H9 (cell line): ENCODE measurements at regions not wholly inside any gene's neighbourhood (a gene's known extent, or its start where the extent isn't known, plus 50 kb on each side); places are given as distances from the start of the nearest gene placed in this dataset.

ENCODE experiments used
- DNase-seq: peaks from one replicate; pipeline ENCODE4 v3.0.0-alpha.2; 2017
- H2AFZ ChIP-seq: one replicate; pipeline ENCODE4 v1.6.1; 2013; ENCODE audit warnings: mild to moderate bottlenecking, low read length, control low read depth, moderate library complexity
- H2AK5ac ChIP-seq: 2 replicates; pipeline ENCODE4 v1.6.1; 2013; ENCODE audit warnings: low read length, control low read depth, mixed read lengths; ENCODE audit not compliant: insufficient read length
- H2BK120ac ChIP-seq: one replicate; pipeline ENCODE4 v1.6.1; 2013; ENCODE audit warnings: low read depth, mild to moderate bottlenecking, low read length, control low read depth, inconsistent platforms; ENCODE audit not compliant: poor library complexity, severe bottlenecking
- H2BK12ac ChIP-seq: 2 replicates; pipeline ENCODE4 v1.6.1; 2013; ENCODE audit warnings: low read length, control low read depth, mixed read lengths, low read depth; ENCODE audit not compliant: insufficient read length
- H2BK15ac ChIP-seq: 2 replicates; pipeline ENCODE4 v1.6.1; 2013; ENCODE audit warnings: low read depth, low read length, control low read depth
- H2BK20ac ChIP-seq: one replicate; pipeline ENCODE4 v1.6.1; 2013; ENCODE audit warnings: low read depth, mild to moderate bottlenecking, low read length, control low read depth, inconsistent platforms; ENCODE audit not compliant: poor library complexity, severe bottlenecking
- H2BK5ac ChIP-seq: 2 replicates; pipeline ENCODE4 v1.6.1; 2013; ENCODE audit warnings: low read length, control low read depth, mixed read lengths; ENCODE audit not compliant: insufficient read length
- H3K14ac ChIP-seq: 2 replicates; pipeline ENCODE4 v1.6.1; 2013; ENCODE audit warnings: low read length, control low read depth; ENCODE audit not compliant: insufficient read depth
- H3K18ac ChIP-seq: 2 replicates; pipeline ENCODE4 v1.6.1; 2013; ENCODE audit warnings: low read depth, mild to moderate bottlenecking, mixed read lengths, low read length, control low read depth; ENCODE audit not compliant: insufficient read length
- H3K23ac ChIP-seq: 2 replicates; pipeline ENCODE4 v1.6.1; 2013; ENCODE audit warnings: low read length, control low read depth, mixed read lengths, low read depth; ENCODE audit not compliant: insufficient read length
- H3K23me2 ChIP-seq: 2 replicates; pipeline ENCODE4 v1.6.1; 2013; ENCODE audit warnings: low read depth, mild to moderate bottlenecking, mixed read lengths, low read length, control low read depth; ENCODE audit not compliant: insufficient read length, poor library complexity, severe bottlenecking
- H3K27ac ChIP-seq: 2 replicates; pipeline ENCODE4 v1.5.1; 2013; ENCODE audit warnings: low read length, control low read depth, mixed read lengths, low read depth; ENCODE audit not compliant: insufficient read length
- H3K27me3 ChIP-seq: 2 replicates; pipeline ENCODE4 v1.6.1; 2013; ENCODE audit warnings: low read length, control low read depth, inconsistent platforms; ENCODE audit not compliant: insufficient read depth
- H3K4ac ChIP-seq: 2 replicates; pipeline ENCODE4 v1.6.1; 2013; ENCODE audit warnings: low read depth, mild to moderate bottlenecking, control low read depth, inconsistent platforms, low read length, moderate library complexity
- H3K4me1 ChIP-seq: 2 replicates; pipeline ENCODE4 v1.6.1; 2013; ENCODE audit warnings: low read length, control low read depth, inconsistent platforms; ENCODE audit not compliant: insufficient read depth
- H3K4me2 ChIP-seq: 2 replicates; pipeline ENCODE4 v1.6.1; 2013; ENCODE audit warnings: low read length, control low read depth, mixed read lengths; ENCODE audit not compliant: insufficient read length, insufficient read depth
- H3K56ac ChIP-seq: 2 replicates; pipeline ENCODE4 v1.6.1; 2013; ENCODE audit warnings: low read depth, mild to moderate bottlenecking, mixed read lengths, low read length, control low read depth; ENCODE audit not compliant: insufficient read length
- H3K79me1 ChIP-seq: 2 replicates; pipeline ENCODE4 v1.6.1; 2013; ENCODE audit warnings: low read depth, mild to moderate bottlenecking, moderate library complexity, low read length, control low read depth, inconsistent platforms; ENCODE audit not compliant: insufficient read depth, poor library complexity, severe bottlenecking
- H3K79me2 ChIP-seq: 2 replicates; pipeline ENCODE4 v1.6.1; 2013; ENCODE audit warnings: low read length, control low read depth, inconsistent platforms; ENCODE audit not compliant: insufficient read depth
- H3K9ac ChIP-seq: 2 replicates; pipeline ENCODE4 v1.6.1; 2013; ENCODE audit warnings: low read length, control low read depth, mixed read lengths; ENCODE audit not compliant: insufficient read length; ENCODE audit errors: extremely low read depth
- H3K9me3 ChIP-seq: one replicate; pipeline ENCODE4 v1.6.1; 2013; ENCODE audit warnings: low read depth, low read length, inconsistent platforms; ENCODE audit not compliant: control insufficient read depth
- H3T11ph ChIP-seq: one replicate; pipeline ENCODE4 v1.6.1; 2013; ENCODE audit warnings: mild to moderate bottlenecking, low read length, control low read depth, inconsistent platforms
- H4K20me1 ChIP-seq: one replicate; pipeline ENCODE4 v1.6.1; 2013; ENCODE audit not compliant: control insufficient read depth, insufficient read length, insufficient read depth
- H4K5ac ChIP-seq: 2 replicates; pipeline ENCODE4 v1.6.1; 2013; ENCODE audit warnings: low read depth, mild to moderate bottlenecking, mixed read lengths, low read length, control low read depth; ENCODE audit not compliant: insufficient read length
- H4K8ac ChIP-seq: replicated peaks from 2 replicates; pipeline ENCODE4 v1.6.1; 2013; ENCODE audit warnings: low read length, control low read depth, mixed read lengths, low read depth; ENCODE audit not compliant: insufficient read length
- H4K91ac ChIP-seq: 2 replicates; pipeline ENCODE4 v1.6.1; 2013; ENCODE audit warnings: low read depth, mild to moderate bottlenecking, moderate library complexity, mixed read lengths, low read length, control low read depth; ENCODE audit not compliant: insufficient read length
- H3K27ac Mint-ChIP-seq, 3 experiments: 2 replicates in 2 of 3; 3 replicates in 1 of 3; pipeline ENCODE4 v1.8.0; 2020 to 2021; ENCODE audit warnings: mixed read lengths in 3 of 3, mild to moderate bottlenecking in 1 of 3, moderate library complexity in 1 of 3
- H3K27me3 Mint-ChIP-seq: 2 replicates; pipeline ENCODE4 v1.8.0; 2021; ENCODE audit warnings: low read depth, mild to moderate bottlenecking, moderate library complexity, mixed read lengths
- H3K36me3 Mint-ChIP-seq, 3 experiments: 2 replicates in 2 of 3; 3 replicates in 1 of 3; pipeline ENCODE4 v1.8.0; 2020 to 2021; ENCODE audit warnings: low read depth in 3 of 3, mixed read lengths in 3 of 3; ENCODE audit not compliant: insufficient read depth in 1 of 3
- H3K4me1 Mint-ChIP-seq, 2 experiments: 2 replicates each; pipeline ENCODE4 v1.8.0; 2020; ENCODE audit warnings: mixed read lengths in 2 of 2
- H3K4me3 Mint-ChIP-seq, 2 experiments: 2 replicates in 1 of 2; 3 replicates in 1 of 2; pipeline ENCODE4 v1.8.0; 2020 to 2021; ENCODE audit warnings: mild to moderate bottlenecking in 2 of 2, mixed read lengths in 2 of 2, moderate library complexity in 1 of 2
- H3K9me3 Mint-ChIP-seq, 2 experiments: 2 replicates in 1 of 2; 3 replicates in 1 of 2; pipeline ENCODE4 v1.8.0; 2020; ENCODE audit warnings: mild to moderate bottlenecking in 2 of 2, mixed read lengths in 2 of 2, moderate library complexity in 1 of 2
- CTCF ChIP-seq: fragments of 200-600 bp; sonication (generic); conservative IDR thresholded peaks from 3 replicates; pipeline ENCODE4 v1.8.0; 2021; ENCODE audit warnings: antibody characterized with exemption, mild to moderate bottlenecking
- WGBS: extraction: QIAGEN DNeasy Blood & Tissue Kit; methylation state at CpG from one replicate; pipeline ENCODE4 v1.1.7; 2013; ENCODE audit warnings: missing lambda C conversion rate, low lambda C conversion rate, mixed read lengths; ENCODE audit not compliant: insufficient read length; ENCODE audit errors: extremely low coverage; 5-methylcytosine and 5-hydroxymethylcytosine counted together

DNA sequence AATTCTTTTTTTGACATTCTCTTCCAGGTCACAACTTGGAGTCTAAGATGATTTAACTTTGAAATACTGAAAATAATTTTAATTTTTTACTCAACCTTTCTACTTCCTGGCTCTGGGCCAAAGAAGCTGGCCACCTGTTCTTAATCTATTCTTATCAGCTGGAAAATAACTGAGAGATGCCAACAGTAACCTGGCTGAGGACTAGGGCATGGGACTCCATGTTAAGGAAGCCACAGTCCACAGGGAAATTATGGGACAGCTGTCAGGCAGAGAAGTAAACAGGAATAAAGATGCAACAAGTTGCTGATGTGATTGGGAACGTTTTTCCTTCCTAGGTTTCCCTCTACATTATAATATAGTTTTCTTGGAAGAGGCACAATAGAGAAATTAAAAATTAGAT, 84.7 kb upstream of the CPNE4 start:
- H3K27me3 ChIP-seq: no peaks in the 10 kb centered on the region
- no peak overlapping the region for H3K23ac ChIP-seq
- H3K9me3 ChIP-seq: no peaks in the 10 kb centered on the region
- no peak overlapping the region for H2BK12ac ChIP-seq
- H3K9ac ChIP-seq: no peak overlapping the region
- H4K91ac ChIP-seq: no peak overlapping the region
- H3K18ac ChIP-seq: no peak overlapping the region
- H3K79me2 ChIP-seq: no peaks in the 10 kb centered on the region
- H2BK120ac ChIP-seq: no peak overlapping the region
- no peaks in the 10 kb centered on the region for H3K27me3 Mint-ChIP-seq
- no peak overlapping the region for H4K8ac ChIP-seq
- H2BK5ac ChIP-seq: no peak overlapping the region
- DNase-seq: no peak
- no peak overlapping the region for H3K4ac ChIP-seq
- no peak for TF ChIP-seq CTCF
- no peak overlapping the region for H3K14ac ChIP-seq
- no peaks in the 10 kb centered on the region for H3K79me1 ChIP-seq
- no peak overlapping the region for H2AK5ac ChIP-seq
- no peak overlapping the region for H4K5ac ChIP-seq
- no peak overlapping the region for H2BK15ac ChIP-seq
- H2BK20ac ChIP-seq: no peak overlapping the region
- no peak overlapping the region for H3K4me2 ChIP-seq
- H3K4me1 Mint-ChIP-seq: peaks cover 0 to 5% of the 10 kb centered on the region in 2 experiments; a peak in 1 of 4 replicates
- no peak overlapping the region for H3K4me3 Mint-ChIP-seq
- no peak overlapping the region for H3K27ac Mint-ChIP-seq
- H3K56ac ChIP-seq: no peak overlapping the region
- no peaks in the 10 kb centered on the region for H3K4me1 ChIP-seq
- no CpG with 5 or more reads among the region's 1 CpG for WGBS
- H3T11ph ChIP-seq: no peak overlapping the region
- no peak overlapping the region for H3K27ac ChIP-seq
- no peaks in the 10 kb centered on the region; a peak in 1 of 5 replicates for H3K9me3 Mint-ChIP-seq
- H3K36me3 Mint-ChIP-seq: no peaks in the 10 kb centered on the region
- no peak overlapping the region for H2AFZ ChIP-seq
- no peaks in the 10 kb centered on the region for H4K20me1 ChIP-seq
- no peaks in the 10 kb centered on the region for H3K23me2 ChIP-seq
